ENCODE measurements at regions not wholly inside any gene's neighbourhood (a gene's known extent, or its start where the extent isn't known, plus 50 kb on each side); places are given as distances from the start of the nearest gene placed in this dataset.
A peak's percentile ranks its signal among the peaks of the same experiment; 100 is the strongest.
"Not testable (repeated sequence)": the region's sequence is repeated elsewhere in the genome, so short reads cannot be mapped to it uniquely, and the experiment has no call there.

- DNase-seq: no peak
These were observed 185.8 kb upstream of the ID2 start for GRCh38 chr2:8496079-8496478.

DNA sequence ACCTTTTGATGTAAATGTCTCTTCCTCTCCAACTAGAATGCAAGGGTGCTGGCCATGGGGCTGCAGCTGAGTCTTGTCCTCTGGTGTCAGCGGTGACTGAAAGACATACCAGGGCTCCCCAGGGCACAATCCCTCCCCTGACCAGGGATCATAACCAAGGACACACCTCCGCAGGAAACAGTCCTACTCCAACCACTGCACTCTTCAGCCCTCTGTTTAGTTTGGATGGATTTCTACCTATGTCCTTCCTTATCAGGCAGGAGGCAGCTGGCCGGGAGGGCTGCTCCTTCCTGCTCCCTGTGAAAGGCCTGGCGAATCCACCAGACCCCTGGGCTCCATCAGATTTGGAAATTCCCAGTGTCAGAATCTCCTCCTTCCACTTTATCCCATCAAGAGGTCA lies 185.2 kb upstream of the ID2 start:
- DNase-seq: no peak

- DNase-seq: no peak
These were observed 182.9 kb upstream of the ID2 start for GRCh38 chr2:8498994-8499393.

DNA sequence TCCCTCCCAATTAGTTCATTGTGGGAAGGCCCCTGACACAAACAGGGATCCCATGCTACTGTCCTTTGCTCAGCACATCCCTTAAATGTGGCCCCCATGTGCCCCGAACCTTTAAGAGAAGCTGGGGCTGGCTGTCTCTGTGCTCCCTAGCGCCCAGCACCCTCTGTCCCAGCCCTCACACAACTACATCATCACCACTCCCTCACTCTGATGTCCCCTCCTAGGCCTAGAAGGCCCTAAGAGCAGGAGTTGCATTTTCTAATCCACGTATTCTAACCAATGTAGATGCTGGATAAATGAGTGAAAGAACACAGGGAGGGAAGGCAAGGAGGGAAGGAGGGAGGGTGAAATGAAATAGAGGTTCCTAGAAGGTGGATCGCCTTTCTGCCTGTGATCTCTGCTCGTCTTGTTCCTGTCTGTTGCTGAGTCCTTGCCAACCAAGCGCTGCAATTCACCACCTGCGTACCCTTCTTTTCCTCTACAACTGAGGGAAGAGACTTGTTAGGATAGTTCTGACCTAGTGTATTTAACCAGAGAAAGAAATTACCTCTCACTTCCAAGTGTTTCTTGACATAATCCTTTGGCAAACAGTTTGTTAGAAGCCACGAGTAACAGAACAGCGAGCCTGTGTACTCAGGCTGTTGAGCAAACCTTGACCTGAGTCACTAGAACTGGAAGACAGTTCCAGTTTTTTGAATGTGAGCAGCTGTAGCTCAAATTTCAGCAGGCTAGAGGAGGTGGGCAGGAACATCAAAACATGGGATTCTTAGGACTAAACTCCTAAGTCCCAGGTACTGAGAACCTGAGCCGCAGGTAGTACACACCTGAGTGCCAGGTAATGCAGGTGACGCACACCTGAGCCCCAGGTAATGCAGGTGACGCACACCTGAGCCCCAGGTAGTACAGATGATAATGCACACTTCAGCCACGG lies 181.5 kb upstream of the ID2 start:
- no peak for DNase-seq

DNA sequence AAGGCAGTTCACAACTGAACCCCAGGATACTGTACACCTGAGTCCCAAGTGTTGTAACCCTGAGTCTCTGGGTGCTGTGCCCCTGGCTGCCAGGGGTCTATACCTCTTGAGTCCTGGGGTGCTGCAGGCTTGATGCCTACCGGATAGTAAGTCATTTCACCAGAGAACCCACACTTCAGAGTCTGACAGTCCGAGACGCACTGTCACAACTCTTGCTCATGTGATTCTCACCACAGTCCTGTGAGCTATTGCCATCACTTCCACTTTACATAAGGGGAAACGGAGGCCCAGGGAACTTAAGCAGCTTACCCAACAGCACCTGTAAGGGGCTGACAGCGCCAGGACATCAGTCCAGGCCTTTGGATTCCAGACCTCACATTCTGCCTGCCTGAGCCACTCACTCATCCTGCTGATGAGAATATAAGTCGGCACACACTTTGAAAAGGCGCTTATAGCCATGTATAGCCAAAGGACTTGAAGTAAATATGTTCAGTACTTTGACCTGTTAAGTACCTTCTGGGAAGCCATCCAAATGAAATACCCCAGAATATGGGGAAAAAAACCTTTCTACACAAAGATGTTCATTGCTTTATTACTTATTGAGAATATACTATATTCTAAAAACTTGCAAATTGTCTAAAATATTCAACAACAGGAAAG lies 180.7 kb upstream of the ID2 start:
- DNase-seq: no peak

- no peak for DNase-seq
These were observed 179.5 kb upstream of the ID2 start for GRCh38 chr2:8502316-8502715.

DNA sequence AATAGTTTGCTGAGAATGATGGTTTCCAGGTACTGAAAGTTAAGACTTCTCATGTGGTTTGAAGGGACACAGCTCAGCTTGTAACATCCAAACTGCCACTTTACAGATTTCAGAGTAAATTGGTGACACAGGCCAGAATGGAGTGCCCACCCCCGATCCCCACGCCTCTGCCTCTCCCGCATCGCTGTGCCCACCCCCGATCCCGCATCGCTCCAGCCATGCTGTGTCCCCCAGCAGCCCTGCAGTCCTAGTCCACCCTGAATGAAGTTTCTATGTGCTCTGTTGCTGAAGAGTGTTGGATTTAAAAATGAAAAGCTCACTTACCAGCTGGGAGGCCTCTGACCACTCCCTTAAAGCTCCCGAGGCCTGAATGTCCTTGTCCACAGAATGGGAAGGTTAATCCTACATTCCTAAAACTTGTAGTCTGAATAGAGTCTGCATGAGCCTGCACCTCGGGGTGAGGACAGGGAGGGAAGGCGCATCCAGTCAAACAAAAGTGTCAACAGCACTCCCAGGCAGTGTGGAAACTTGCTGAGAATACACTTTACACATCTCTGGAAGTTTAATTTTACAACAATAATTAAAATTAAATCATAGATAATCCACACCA lies 176.4 kb upstream of the ID2 start:
- no peak for DNase-seq

DNA sequence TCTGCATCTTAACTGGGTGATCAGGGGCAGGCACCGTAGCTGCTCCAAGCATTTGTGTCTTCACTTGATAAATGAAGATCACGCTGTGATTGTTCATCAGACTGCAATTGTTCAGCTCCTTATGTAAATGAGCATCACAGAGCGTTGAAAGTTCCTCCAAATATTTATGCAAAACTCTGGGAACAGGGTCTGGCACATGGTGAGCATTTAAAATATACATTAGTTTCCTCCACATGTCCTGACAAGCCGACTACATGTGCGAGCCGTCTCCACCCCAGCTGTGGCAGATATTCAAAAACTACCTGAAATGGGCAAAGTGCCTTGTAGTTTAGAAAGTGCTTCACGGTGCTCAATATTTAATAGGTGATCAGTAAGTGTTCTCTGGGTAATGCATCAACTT lies 175.1 kb upstream of the ID2 start:
- DNase-seq: no peak

GRCh38 chr2:8508766-8509165 lies 173.1 kb upstream of the ID2 start:
- DNase-seq: no peak

- no peak for DNase-seq
These were observed 172.2 kb upstream of the ID2 start for GRCh38 chr2:8509621-8510020.

DNA sequence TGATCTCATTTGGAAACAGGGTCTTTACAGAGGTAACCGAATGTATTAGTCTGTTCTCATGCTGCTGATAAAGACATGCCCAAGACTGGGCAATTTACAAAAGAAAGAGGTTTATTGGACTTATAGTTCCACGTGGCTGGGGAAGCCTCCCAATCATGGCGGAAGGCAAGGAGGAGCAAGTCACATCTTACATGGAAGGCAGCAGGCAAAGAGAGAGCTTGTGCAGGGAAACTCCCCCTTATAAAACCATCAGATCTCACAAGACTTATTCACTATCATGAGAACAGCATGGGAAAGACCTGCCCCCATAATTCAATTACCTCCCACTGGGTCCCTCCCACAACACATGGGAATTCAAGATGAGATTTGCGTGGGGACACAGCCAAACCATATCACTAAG lies 171.8 kb upstream of the ID2 start:
- not testable (repeated sequence) for DNase-seq

DNA sequence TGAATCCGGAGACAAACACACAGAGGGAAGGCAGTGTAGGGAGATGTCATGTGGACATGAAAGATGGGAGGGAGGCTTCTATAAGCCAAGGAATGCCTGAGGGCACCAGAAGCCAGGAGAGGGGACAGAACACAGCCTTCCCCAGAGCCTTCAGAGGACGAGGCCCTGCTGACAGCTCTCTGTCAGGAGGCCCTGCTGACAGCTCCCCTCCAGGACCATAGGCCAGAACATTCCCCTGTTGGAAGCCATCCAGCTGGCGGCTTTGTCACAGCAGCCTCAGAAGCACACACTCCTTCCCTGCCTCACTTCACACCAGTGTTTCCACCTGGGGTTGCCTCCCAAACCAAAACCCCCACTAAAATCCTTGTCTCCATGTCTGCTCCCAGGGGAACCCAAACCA lies 171.3 kb upstream of the ID2 start:
- no peak for DNase-seq

DNA sequence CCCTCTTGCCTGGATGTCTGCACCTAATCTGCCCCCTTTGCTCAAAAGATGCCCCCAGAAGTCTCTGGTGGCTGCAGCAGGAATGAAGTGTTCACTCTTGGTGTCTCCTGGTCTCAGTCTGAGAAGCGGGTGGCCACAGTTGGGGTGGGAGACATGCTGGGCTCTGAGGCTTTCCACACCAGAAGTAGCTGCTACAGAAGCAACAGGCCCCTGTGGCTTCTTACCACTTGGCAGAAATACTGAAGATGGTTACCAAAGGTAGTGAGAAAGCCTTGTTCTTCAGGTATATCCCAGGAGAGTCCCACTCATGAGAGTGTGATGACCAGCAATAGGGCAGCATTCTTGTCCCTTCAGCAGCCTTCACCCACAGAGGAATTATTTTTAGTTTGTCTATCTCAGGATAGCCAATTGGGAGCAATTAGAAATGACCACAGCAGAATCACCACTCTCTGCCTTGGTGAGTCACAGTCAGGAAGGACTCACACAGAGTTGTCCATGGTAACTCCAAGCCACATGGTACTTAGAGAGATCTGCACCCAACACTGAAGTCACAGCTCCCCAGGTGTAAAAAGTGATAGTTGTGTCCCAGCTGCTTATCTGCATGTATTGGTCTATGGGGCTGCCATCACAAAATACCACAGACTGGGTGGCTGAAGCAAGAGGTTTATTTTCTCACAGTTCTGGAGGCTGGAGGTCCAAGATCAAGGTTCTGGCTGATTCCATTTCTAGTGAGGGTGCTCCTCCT lies 169.8 kb upstream of the ID2 start:
- DNase-seq: no peak

- no peak for DNase-seq
These were observed 168.1 kb upstream of the ID2 start for GRCh38 chr2:8513601-8514273.

DNA sequence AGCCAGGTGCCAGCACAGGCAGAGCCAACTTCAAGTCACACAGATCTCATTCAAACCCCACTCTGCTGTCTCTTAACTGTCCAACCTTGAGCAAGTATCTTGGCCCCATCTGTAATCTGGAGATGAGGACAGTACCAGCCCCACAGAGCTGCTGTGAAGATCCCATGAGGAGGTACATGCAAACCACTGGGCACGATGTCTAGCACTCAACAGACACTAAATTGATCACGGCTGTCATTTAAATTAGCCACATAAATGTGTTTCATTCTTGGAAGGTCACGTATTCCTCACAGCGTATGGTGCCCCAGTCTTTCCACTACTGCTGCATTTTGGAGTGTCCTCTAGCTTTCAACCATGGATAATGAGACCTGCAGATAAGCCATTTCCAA lies 167.6 kb upstream of the ID2 start:
- no peak for DNase-seq

DNA sequence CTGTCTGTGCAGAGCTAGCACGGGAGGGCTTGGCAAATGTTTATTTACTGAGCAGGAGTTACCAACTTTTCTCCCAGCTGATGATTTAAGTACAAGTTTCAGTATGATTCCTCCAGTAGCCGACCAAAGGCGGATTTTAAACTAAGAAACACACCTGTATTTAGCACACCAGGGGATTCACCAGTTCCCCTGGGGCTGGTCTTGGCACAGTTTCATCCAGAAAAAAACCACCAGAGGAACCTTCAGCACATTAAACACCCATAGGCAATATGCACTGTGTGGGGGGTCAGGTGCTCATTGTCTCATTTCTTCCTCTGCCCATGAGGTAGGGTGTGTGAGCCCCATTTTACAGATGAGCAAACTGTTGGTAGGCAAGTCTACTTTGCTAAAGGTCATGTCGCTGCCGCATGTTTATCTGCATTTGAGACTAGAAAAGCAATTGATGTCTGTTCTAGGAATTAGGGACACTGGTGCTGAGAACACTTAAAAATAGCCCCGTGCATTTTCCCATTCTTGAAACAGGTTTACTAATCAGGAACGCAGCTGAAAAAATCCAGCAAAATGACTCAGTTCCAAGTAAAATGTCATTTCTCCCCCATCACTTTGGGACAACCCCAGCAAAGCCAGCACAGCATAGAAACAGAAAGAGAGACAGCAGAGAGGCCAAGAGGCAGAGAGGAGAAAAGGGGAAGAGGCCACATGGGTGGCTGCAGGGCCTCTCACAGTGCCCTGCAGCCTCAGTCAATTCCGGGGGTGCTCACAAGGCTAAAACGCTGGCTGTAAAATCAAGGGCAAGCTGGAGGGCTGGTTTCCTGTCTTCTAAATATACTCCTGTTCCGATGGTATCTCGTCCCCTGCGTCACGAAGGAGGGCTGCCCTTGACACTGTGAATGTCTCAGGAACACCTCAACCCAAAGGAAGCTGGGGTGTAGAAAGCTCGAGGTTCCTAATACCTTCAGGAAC lies 166.8 kb upstream of the ID2 start:
- peak in 4 of 5 donors; percentile 18 to 79 (median 46) for DNase-seq

GRCh38 chr2:8515864-8516533 lies 165.9 kb upstream of the ID2 start:
- DNase-seq: peak in 1 of 5 donors; percentile 25

DNA sequence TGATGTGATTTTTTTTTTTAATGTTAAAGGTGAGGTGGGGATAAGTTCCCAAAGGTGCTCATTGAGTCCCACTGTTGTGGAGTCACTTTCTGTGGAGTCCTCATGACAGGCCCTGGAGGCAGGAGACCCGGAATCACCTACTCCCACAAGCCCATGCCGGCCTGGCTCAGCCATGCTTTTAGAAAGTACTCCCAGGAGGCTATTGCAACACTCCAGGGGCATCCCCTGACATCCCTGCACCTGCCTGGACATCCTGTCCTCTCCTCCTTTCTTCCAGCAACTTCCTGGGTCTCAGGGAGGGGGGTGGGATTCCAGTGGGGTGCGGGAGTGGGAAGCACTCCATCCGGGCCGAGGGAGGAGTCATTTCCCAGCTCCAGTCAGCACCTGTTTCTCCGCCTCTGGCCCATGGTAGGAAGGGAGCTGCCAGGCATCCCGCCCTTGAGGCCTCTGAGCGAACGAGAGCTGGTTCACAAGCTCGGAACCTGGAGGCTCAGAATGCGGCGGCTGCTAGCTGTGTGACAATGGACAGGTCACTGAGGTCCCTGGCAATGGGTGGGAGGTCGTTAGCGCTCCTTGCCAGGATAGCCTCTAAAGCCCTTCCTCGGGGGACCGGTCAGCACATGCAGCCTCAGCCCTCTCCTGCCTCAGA lies 163.9 kb upstream of the ID2 start:
- no peak for DNase-seq

DNA sequence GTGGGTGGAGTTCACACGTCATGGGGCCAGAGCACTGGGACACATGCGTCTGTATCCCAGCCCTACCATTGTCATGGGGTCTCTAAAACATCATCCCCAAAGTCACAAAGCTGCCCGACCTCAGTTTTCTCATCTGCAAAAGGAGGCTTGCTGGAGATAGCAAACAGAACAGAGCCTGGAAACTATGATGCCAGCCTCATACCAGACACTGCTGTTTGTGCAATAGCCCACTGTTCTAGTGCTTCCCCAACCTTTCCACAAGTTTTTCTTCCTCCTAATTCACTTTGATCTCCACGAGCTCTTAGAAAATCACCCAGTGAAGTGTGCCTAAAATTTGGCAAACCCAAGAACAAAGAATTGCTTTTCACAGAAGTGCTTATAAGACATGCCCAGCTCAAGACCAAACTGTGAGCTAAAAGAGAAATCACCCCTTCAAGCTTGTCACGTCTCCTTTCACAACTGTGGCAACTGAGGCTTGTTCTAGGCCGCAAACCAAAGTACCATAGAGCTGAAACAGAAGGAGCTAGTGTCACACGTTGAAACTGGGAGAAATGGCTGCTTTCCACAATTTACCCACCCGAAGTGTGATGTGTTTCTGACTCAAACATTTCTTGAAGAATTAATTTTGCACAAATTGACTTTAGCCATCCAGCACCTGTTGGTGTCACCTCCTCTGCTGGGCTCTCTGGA lies 162.7 kb upstream of the ID2 start:
- DNase-seq: no peak
